ENCODE measurements at regions not wholly inside any gene's neighbourhood (a gene's known extent, or its start where the extent isn't known, plus 50 kb on each side); places are given as distances from the start of the nearest gene placed in this dataset.

- TF ChIP-seq CTCF (IDR thresholded peaks at IDR 0.05) (no peak), POLR2A (IDR thresholded peaks at IDR 0.05) (no peak), POLR2AphosphoS5 (IDR thresholded peaks at IDR 0.05) (no peak), EP300 (IDR thresholded peaks at IDR 0.05) (no peak)
Observed at GRCh38 chr6:139698526-139699176, 324.2 kb upstream of the CITED2 start.
